ENCODE measurements at regions not wholly inside any gene's neighbourhood (a gene's known extent, or its start where the extent isn't known, plus 50 kb on each side); places are given as distances from the start of the nearest gene placed in this dataset.
A peak's percentile ranks its signal among the peaks of the same experiment; 100 is the strongest.

- Histone ChIP-seq H3K9ac (ENCODE audit: insufficient read depth in 1 of 2, low read length in 2 of 2) (no peak overlapping the region), H3K4me3 (no peak overlapping the region), H3K36me3 (ENCODE audit: control insufficient read depth in 4 of 4, insufficient read depth in 4 of 4, low read length in 4 of 4) (no peaks in the 10 kb centered on the region), H3K9me3 (ENCODE audit: control insufficient read depth in 4 of 4, insufficient read depth in 3 of 4, low read length in 3 of 4) (peaks cover 0 to 2% (median 0%) of the 10 kb centered on the region in 4 donors), H3K4me1 (ENCODE audit: control insufficient read depth in 5 of 5, insufficient read depth in 5 of 5, low read length in 5 of 5) (peaks cover 0 to 23% (median 5%) of the 10 kb centered on the region in 5 donors), H3K27ac (ENCODE audit: low read depth in 1 of 2, low read length in 1 of 2) (no peak overlapping the region), H3K27me3 (ENCODE audit: control insufficient read depth in 3 of 3, insufficient read depth in 3 of 3, low read length in 2 of 3) (no peaks in the 10 kb centered on the region)
- WGBS, 2 donors, result 54 to 79% methylated on average over 3 of the region's 3 CpGs
- TF ChIP-seq, protein P1, sequence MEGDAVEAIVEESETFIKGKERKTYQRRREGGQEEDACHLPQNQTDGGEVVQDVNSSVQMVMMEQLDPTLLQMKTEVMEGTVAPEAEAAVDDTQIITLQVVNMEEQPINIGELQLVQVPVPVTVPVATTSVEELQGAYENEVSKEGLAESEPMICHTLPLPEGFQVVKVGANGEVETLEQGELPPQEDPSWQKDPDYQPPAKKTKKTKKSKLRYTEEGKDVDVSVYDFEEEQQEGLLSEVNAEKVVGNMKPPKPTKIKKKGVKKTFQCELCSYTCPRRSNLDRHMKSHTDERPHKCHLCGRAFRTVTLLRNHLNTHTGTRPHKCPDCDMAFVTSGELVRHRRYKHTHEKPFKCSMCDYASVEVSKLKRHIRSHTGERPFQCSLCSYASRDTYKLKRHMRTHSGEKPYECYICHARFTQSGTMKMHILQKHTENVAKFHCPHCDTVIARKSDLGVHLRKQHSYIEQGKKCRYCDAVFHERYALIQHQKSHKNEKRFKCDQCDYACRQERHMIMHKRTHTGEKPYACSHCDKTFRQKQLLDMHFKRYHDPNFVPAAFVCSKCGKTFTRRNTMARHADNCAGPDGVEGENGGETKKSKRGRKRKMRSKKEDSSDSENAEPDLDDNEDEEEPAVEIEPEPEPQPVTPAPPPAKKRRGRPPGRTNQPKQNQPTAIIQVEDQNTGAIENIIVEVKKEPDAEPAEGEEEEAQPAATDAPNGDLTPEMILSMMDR (IDR thresholded peaks at IDR 0.05; ENCODE audit: control extremely low read depth, extremely low read depth), result no peak
- DNase-seq, result no peak
- no peak for ATAC-seq (ENCODE audit: insufficient read depth, low FRiP score)
Observed at GRCh38 chr5:107765805-107766063, 95.0 kb upstream of the EFNA5 start.

DNA sequence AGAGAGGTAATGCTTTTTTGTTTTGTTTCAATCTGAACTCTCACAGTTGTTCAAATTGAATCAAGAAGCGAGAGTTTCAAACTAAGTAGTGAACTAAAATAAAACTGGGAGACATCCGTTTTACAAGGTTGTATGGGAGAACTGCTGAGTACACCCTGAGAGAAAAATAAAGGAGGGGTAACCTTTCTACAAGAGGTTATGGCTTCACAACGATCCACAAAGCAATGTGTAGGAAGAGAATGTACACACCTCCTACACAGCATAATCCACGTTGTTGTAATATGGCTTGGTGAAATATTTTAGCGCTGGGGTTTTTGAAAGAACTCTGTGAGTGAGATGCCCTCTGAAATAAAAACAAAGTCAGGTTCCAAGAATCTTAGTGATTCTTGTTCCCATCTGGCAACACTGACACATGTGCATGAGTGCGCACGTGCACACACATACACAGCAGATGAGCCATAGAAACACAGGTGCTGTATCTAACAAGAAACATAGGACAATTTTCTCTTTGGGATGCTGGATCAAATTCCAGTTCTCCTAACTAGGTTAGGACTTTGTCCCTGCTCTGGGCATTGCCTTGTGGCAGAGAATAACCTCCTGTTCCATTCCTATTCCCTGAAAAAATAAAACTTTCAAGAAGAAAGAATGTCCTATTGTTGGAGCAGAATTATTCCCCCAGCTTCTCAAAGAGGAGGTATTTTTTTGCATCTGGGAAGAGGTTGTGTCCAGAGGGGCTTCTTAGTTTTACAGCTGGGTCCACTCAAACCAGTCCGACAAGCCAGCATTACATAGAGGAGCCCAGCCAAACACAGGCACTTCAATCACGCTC is 94.5 kb upstream of the EFNA5 start:
- Histone ChIP-seq H3K27me3 (ENCODE audit: control insufficient read depth in 3 of 3, insufficient read depth in 3 of 3, low read length in 2 of 3) (no peaks in the 10 kb centered on the region), H3K4me1 (ENCODE audit: control insufficient read depth in 5 of 5, insufficient read depth in 5 of 5, low read length in 5 of 5) (peaks cover 0 to 18% (median 3%) of the 10 kb centered on the region in 5 donors), H3K4me3 (no peak overlapping the region), H3K9me3 (ENCODE audit: control insufficient read depth in 4 of 4, insufficient read depth in 3 of 4, low read length in 3 of 4) (peaks cover 0 to 2% (median 0%) of the 10 kb centered on the region in 4 donors), H3K36me3 (ENCODE audit: control insufficient read depth in 4 of 4, insufficient read depth in 4 of 4, low read length in 4 of 4) (no peaks in the 10 kb centered on the region), H3K27ac (ENCODE audit: low read depth in 1 of 2, low read length in 1 of 2) (no peak overlapping the region), H3K9ac (ENCODE audit: insufficient read depth in 1 of 2, low read length in 2 of 2) (no peak overlapping the region)
- TF ChIP-seq, protein P1 (IDR thresholded peaks at IDR 0.05; ENCODE audit: control extremely low read depth, extremely low read depth), result no peak
- WGBS, 2 donors, result 81 to 86% methylated on average over 9 of the region's 9 CpGs
- ATAC-seq (ENCODE audit: insufficient read depth, low FRiP score), result no peak
- DNase-seq, result peak; percentile 24 to 62 (median 54)

DNA sequence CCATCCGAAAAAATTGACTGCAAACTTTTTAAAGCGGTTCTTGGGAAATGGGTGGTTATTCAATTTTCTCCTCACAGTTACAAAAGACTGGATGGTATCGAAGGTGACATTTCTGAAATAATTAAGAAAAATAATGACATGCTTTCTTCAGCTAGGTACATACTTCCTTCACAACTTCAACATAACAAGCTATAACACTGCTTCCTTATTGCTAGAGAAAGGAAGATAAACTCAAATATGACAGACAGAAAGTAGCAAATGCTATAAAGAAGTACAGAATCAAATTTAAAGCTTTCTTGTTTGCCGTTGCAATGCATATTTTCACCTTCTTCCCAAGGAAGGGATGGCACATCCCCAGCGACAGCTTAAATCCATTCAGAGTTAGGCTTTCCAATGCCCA is 93.5 kb upstream of the EFNA5 start:
- Histone ChIP-seq H3K4me3 (no peak overlapping the region), H3K9ac (ENCODE audit: insufficient read depth in 1 of 2, low read length in 2 of 2) (no peak overlapping the region), H3K36me3 (ENCODE audit: control insufficient read depth in 4 of 4, insufficient read depth in 4 of 4, low read length in 4 of 4) (no peaks in the 10 kb centered on the region), H3K27ac (ENCODE audit: low read depth in 1 of 2, low read length in 1 of 2) (no peak overlapping the region), H3K4me1 (ENCODE audit: control insufficient read depth in 5 of 5, insufficient read depth in 5 of 5, low read length in 5 of 5) (peaks cover 0 to 11% (median 3%) of the 10 kb centered on the region in 5 donors), H3K27me3 (ENCODE audit: control insufficient read depth in 3 of 3, insufficient read depth in 3 of 3, low read length in 2 of 3) (no peaks in the 10 kb centered on the region), H3K9me3 (ENCODE audit: control insufficient read depth in 4 of 4, insufficient read depth in 3 of 4, low read length in 3 of 4) (peaks cover 0 to 2% (median 0%) of the 10 kb centered on the region in 4 donors)
- no peak for ATAC-seq (ENCODE audit: insufficient read depth, low FRiP score)
- 94% methylated on average over 5 of the region's 5 CpGs for WGBS, 2 donors
- no peak for DNase-seq
- TF ChIP-seq, protein P1 (IDR thresholded peaks at IDR 0.05; ENCODE audit: control extremely low read depth, extremely low read depth), result no peak

All from lung (tissue), 11 donors.